SK-N-SH treated with all-trans-retinoic acid at 6 μM for 48 hours (cell line): ENCODE measurements at regions not wholly inside any gene's neighbourhood (a gene's known extent, or its start where the extent isn't known, plus 50 kb on each side); places are given as distances from the start of the nearest gene placed in this dataset.

ENCODE experiments used
- ISL1 ChIP-seq: fragments of 250-450 bp; sonication (Bioruptor Pico); IDR thresholded peaks from 2 replicates; pipeline ENCODE4 v2.1.2; 2022; ENCODE audit warnings: mild to moderate bottlenecking, moderate library complexity
- SNAI2 ChIP-seq: fragments of 250-450 bp; sonication (Bioruptor Pico); IDR thresholded peaks from 2 replicates; pipeline ENCODE4 v1.5.0; 2020; ENCODE audit warnings: mild to moderate bottlenecking, moderate library complexity
- TCF4 ChIP-seq: fragments of 250-450 bp; sonication (Bioruptor Pico); IDR thresholded peaks from 2 replicates; pipeline ENCODE4 v1.8.0; 2021; ENCODE audit warnings: mild to moderate bottlenecking, moderate library complexity, borderline replicate concordance
- TOX ChIP-seq: fragments of 250-450 bp; sonication (Bioruptor Pico); IDR thresholded peaks from 2 replicates; pipeline ENCODE4 v1.8.0; 2021; ENCODE audit warnings: mild to moderate bottlenecking, moderate library complexity, borderline replicate concordance
- ZNF8 ChIP-seq: fragments of 450-650 bp; formaldehyde crosslinking; IDR thresholded peaks from 2 replicates; pipeline ENCODE4 v1.5.0; 2020; ENCODE audit warnings: mild to moderate bottlenecking, moderate library complexity
- TF ChIP-seq, protein P1 (sequence below): fragments of 250-450 bp; sonication (Bioruptor Pico); IDR thresholded peaks from 2 replicates; pipeline ENCODE4 v1.5.1; 2021; ENCODE audit warnings: mild to moderate bottlenecking, moderate library complexity

GRCh38 chr18:5717256-5717655, 173.5 kb upstream of the EPB41L3 start:
- TF ChIP-seq, protein P1, sequence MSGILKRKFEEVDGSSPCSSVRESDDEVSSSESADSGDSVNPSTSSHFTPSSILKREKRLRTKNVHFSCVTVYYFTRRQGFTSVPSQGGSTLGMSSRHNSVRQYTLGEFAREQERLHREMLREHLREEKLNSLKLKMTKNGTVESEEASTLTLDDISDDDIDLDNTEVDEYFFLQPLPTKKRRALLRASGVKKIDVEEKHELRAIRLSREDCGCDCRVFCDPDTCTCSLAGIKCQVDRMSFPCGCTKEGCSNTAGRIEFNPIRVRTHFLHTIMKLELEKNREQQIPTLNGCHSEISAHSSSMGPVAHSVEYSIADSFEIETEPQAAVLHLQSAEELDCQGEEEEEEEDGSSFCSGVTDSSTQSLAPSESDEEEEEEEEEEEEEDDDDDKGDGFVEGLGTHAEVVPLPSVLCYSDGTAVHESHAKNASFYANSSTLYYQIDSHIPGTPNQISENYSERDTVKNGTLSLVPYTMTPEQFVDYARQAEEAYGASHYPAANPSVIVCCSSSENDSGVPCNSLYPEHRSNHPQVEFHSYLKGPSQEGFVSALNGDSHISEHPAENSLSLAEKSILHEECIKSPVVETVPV (CRISPR knock-in tag): no peak
- TF ChIP-seq ISL1 (CRISPR knock-in tag) (no peak), TOX (CRISPR knock-in tag) (no peak), SNAI2 (CRISPR knock-in tag) (no peak), ZNF8 (no peak), TCF4 (no peak)
